ENCODE measurements at regions not wholly inside any gene's neighbourhood (a gene's known extent, or its start where the extent isn't known, plus 50 kb on each side); places are given as distances from the start of the nearest gene placed in this dataset.

DNA sequence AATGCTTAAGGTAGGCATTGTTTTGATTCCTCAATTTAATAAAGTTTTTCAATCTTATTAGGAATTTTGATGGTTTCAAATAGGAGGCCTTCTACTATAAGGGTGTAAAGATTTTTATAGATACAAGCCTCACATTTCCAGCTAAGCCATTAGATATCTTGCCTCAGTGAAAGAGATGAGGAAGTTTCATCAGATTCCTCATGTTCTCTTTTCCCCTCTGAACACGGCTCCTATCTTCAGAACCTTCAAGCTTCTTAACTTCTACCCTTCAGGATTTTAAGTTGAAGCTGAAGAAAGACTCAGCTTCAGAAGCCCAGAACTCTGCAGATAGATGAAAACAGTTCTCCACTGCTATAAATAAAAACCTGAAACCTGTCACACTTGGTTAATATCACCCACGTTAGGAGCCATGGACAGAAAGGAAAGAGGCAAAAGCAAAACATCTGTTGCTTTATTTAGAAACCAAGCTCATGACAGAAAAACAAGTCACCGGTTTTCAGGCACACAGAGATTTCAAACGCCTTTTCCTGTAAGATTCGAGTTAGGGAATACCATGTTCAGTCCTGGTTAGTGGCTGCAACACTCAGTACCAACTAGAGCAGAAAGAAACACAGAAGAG lies 82.2 kb upstream of the GOLGA8B start:
- TF ChIP-seq FOXK2 (IDR thresholded peaks at IDR 0.05): no peak
- no peak for TF ChIP-seq FOXM1 (IDR thresholded peaks at IDR 0.05; ENCODE audit: borderline replicate concordance)

Measured in HEK293T (cell line).